C4-2B (cell line): ENCODE measurements at regions not wholly inside any gene's neighbourhood (a gene's known extent, or its start where the extent isn't known, plus 50 kb on each side); places are given as distances from the start of the nearest gene placed in this dataset.

Experiments
- ZFX ChIP-seq: fragments of 450-650 bp; IDR thresholded peaks from 2 replicates; pipeline ENCODE4 v1.6.1; 2017
- TF ChIP-seq, protein P1 (sequence below): fragments of 450-650 bp; conservative IDR thresholded peaks from 2 replicates; pipeline ENCODE4 v1.5.1; 2017; ENCODE audit warnings: mild to moderate bottlenecking

DNA sequence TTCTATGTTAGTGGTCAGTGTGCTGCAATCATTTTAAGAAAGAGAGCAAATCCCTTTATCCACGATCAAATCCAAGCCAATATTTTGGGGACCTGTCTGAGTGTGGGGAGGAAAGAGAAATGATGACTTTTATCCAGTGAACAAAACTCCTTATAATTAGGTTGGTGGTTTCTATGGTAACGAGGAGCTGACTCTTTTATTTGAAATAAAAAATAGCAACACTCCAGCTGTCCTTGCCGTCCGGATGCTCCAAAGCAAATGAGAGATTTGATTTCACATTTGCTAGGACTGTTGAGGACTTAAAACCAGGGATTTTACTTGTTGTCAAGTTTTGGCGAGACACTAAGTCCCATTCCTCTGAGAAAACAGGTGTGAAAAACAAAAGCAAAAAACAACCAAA lies 154.0 kb upstream of the PRICKLE2 start:
- TF ChIP-seq, protein P1, sequence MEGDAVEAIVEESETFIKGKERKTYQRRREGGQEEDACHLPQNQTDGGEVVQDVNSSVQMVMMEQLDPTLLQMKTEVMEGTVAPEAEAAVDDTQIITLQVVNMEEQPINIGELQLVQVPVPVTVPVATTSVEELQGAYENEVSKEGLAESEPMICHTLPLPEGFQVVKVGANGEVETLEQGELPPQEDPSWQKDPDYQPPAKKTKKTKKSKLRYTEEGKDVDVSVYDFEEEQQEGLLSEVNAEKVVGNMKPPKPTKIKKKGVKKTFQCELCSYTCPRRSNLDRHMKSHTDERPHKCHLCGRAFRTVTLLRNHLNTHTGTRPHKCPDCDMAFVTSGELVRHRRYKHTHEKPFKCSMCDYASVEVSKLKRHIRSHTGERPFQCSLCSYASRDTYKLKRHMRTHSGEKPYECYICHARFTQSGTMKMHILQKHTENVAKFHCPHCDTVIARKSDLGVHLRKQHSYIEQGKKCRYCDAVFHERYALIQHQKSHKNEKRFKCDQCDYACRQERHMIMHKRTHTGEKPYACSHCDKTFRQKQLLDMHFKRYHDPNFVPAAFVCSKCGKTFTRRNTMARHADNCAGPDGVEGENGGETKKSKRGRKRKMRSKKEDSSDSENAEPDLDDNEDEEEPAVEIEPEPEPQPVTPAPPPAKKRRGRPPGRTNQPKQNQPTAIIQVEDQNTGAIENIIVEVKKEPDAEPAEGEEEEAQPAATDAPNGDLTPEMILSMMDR: no peak
- TF ChIP-seq ZFX: no peak
